Upper lobe of left lung (tissue), 4 donors: ENCODE measurements at regions not wholly inside any gene's neighbourhood (a gene's known extent, or its start where the extent isn't known, plus 50 kb on each side); places are given as distances from the start of the nearest gene placed in this dataset.

Source experiments
- CTCF ChIP-seq, 6 experiments: fragments of 450-650 bp in 4 of 6; fragments of 200-600 bp in 2 of 6; sonication (generic) in 2 of 6; IDR thresholded peaks; one replicate each; pipeline ENCODE4 v1.5.1; 2016 to 2019; ENCODE audit warnings: antibody characterized with exemption in 6 of 6
- EP300 ChIP-seq, 4 donors: sonication (generic); formaldehyde crosslinking; IDR thresholded peaks; one replicate each; pipeline ENCODE4 v1.5.1; 2017; ENCODE audit warnings: antibody characterized with exemption in 4 of 4, control low read depth in 2 of 4
- POLR2A ChIP-seq, 4 donors: fragments of 450-650 bp; IDR thresholded peaks; one replicate each; pipeline ENCODE4 v1.5.1; 2016 to 2017; ENCODE audit warnings: antibody characterized with exemption in 4 of 4, mild to moderate bottlenecking in 2 of 4
- POLR2AphosphoS5 ChIP-seq, 2 donors: sonication (generic); formaldehyde crosslinking; IDR thresholded peaks; one replicate each; pipeline ENCODE4 v1.5.1; 2017; ENCODE audit warnings: antibody characterized with exemption in 2 of 2

- TF ChIP-seq POLR2A (IDR thresholded peaks at IDR 0.05) (no peak), CTCF (IDR thresholded peaks at IDR 0.05) (no peak), EP300 (IDR thresholded peaks at IDR 0.05) (no peak), POLR2AphosphoS5 (IDR thresholded peaks at IDR 0.05) (no peak)
These were observed 1355.5 kb upstream of the LRRTM3 start for GRCh38 chr10:65570143-65571010.
